Activated T-cell treated with anti-CD3 and anti-CD28 coated beads, Interleukin-2, amount 50 U/mL, for 72 hours (primary cell): ENCODE measurements at regions not wholly inside any gene's neighbourhood (a gene's known extent, or its start where the extent isn't known, plus 50 kb on each side); places are given as distances from the start of the nearest gene placed in this dataset.
"Not testable (repeated sequence)": the region's sequence is repeated elsewhere in the genome, so short reads cannot be mapped to it uniquely, and the experiment has no call there.

Experiments
- ATAC-seq, 2 donors: fragments of 150-1000 bp; cut with Tn5 transposase; replicated peaks in 1 of 2; 2 replicates each; pipeline ENCODE4 v1.10.0; 2021; ENCODE audit warnings: moderate library complexity in 2 of 2, mild to moderate bottlenecking in 1 of 2
- DNase-seq, 2 donors: peaks; one replicate each; pipeline ENCODE4 v3.0.0; 2021 to 2022; ENCODE audit warnings: mixed read lengths in 1 of 2
- H3K27ac Mint-ChIP-seq: one replicate; pipeline ENCODE4 v1.8.0; 2022; ENCODE audit warnings: mild to moderate bottlenecking, moderate library complexity, mixed read lengths
- H3K27me3 Mint-ChIP-seq: one replicate; pipeline ENCODE4 v1.8.0; 2022; ENCODE audit warnings: low read depth, mixed read lengths
- H3K36me3 Mint-ChIP-seq, 2 donors: one replicate each; pipeline ENCODE4 v1.8.0; 2022; ENCODE audit warnings: mixed read lengths in 2 of 2, mild to moderate bottlenecking in 1 of 2; ENCODE audit not compliant: insufficient read depth in 2 of 2
- H3K4me1 Mint-ChIP-seq: one replicate; pipeline ENCODE4 v1.8.0; 2022; ENCODE audit warnings: low read depth, mixed read lengths
- H3K4me3 Mint-ChIP-seq, 2 donors: one replicate each; pipeline ENCODE4 v1.8.0; 2022; ENCODE audit warnings: mild to moderate bottlenecking in 2 of 2, mixed read lengths in 2 of 2, moderate library complexity in 2 of 2
- H3K9me3 Mint-ChIP-seq, 2 donors: one replicate each; pipeline ENCODE4 v1.8.0; 2022; ENCODE audit warnings: mixed read lengths in 2 of 2

DNA sequence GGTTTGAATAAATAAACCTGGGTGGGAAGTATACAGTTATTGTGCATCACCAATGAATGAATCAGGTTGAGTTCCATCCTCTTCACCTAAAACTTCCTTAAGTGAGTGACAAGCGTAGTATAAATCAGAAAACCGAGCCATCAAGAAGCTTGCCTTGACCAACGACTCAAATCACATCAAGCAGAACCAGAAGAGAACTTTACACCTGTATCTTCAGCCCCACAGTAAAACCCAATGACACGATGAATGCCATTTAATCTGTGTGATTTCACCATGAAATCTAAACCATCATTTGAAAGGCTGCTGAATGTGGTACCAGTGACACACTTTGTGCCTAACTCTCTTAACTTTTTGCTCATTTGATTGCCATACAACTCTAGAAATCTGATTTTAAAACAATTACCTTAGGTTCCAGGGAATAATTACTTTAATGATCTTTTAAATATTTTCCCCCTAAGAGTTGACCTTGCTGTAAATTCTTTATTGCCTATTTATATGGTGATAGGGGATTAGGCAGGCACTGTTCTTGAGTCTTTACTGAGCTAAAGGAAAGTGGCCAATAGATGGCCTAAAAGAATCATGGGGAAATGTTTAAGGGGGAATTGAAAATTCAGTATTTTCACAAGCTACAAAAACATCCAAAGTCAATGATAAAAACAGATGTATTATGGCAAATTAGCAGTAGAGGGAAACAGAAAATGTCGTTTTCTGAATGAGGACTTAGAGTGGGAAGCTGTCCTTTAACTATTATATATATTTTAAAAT lies 152.0 kb upstream of the EYA4 start:
- no peak for ATAC-seq
- no peaks in the 10 kb centered on the region for H3K27me3 Mint-ChIP-seq
- no peaks in the 10 kb centered on the region for H3K4me1 Mint-ChIP-seq
- no peak overlapping the region for H3K27ac Mint-ChIP-seq
- H3K4me3 Mint-ChIP-seq: no peak overlapping the region
- no peaks in the 10 kb centered on the region for H3K36me3 Mint-ChIP-seq
- DNase-seq: no peak
- H3K9me3 Mint-ChIP-seq: no peaks in the 10 kb centered on the region

DNA sequence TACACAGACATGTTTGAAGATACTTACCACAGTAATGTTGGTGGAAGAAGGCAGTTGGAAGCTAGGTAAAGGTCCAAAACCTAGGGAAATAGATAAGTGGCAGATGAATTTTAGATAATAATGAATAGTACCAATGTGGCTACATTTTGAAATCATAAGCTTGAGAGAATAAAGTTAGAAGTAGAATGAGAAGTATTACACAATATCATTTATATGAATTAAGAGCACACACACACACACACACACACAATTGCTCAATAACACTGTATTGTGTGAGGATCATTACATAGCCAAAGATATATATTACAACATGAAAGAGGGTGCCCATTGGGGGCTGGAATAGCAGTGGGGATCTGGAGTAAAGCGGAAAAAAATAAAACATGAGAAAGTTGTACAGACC lies 149.0 kb upstream of the EYA4 start:
- no peaks in the 10 kb centered on the region for H3K4me1 Mint-ChIP-seq
- H3K27ac Mint-ChIP-seq: no peak overlapping the region
- no peak overlapping the region for H3K4me3 Mint-ChIP-seq
- no peaks in the 10 kb centered on the region for H3K9me3 Mint-ChIP-seq
- no peak for DNase-seq
- no peaks in the 10 kb centered on the region for H3K27me3 Mint-ChIP-seq
- no peaks in the 10 kb centered on the region for H3K36me3 Mint-ChIP-seq
- ATAC-seq: no peak

DNA sequence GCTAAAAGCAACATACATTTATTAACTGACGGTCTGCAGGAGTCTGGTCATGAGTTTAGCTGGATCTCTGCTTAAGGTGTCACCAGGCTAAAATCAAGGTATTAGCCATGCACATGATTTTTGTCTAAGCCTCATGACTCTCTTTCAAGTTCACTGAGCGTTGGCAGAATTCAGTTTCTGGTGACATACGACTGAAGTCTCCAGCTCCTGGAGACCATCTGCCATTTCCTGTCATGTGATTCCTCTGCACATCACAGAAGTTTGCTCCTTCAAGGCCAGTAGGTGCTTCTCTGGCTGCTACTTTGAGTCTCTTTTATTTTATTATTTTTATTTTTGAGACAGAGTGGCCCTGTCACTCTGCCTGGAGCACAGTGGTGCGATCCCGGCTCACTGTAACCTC lies 148.4 kb upstream of the EYA4 start:
- no peaks in the 10 kb centered on the region for H3K4me1 Mint-ChIP-seq
- no peaks in the 10 kb centered on the region for H3K27me3 Mint-ChIP-seq
- no peak overlapping the region for H3K27ac Mint-ChIP-seq
- no peak overlapping the region for H3K4me3 Mint-ChIP-seq
- H3K36me3 Mint-ChIP-seq: no peaks in the 10 kb centered on the region
- no peaks in the 10 kb centered on the region for H3K9me3 Mint-ChIP-seq
- ATAC-seq (no peak), DNase-seq (no peak)

DNA sequence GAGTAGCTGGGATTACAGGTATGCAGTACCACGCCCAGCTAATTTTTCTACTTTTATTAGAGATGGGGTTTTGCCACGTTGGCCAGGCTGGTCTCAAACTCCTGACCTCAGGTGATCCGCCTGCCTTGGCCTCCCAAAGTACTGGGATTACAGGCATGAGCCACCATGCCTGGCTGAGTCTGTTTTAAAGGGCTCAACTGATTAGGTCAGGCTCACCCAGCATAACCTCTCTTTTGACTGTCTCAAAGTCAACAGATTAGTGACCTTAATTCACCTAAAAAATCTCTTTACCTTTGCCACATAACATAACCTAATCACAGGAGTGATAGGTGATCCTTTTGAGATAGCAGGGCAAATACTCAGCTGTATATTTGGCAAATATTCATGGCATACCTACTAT lies 147.9 kb upstream of the EYA4 start:
- not testable (repeated sequence) for H3K4me3 Mint-ChIP-seq, H3K27ac Mint-ChIP-seq, H3K4me1 Mint-ChIP-seq, H3K36me3 Mint-ChIP-seq, ATAC-seq, H3K27me3 Mint-ChIP-seq, DNase-seq, H3K9me3 Mint-ChIP-seq

DNA sequence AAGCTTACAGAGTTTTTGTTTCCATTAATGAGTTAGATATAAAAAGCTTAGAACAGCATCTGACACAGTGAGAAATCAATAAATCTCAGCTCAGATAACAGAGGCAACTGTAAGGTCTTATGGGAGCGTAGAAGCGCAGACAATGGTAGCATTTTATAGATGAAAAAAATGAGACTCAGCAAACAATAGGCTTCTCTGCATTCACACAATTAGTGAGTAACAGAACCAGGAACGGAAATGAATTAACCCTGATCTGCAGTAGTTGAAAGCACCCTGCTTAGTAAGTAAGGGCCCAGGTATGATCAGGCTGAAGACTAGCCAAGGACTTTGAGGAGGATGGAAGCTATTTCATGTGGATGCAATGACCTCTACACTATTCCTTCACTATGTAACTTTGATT lies 147.2 kb upstream of the EYA4 start:
- Mint-ChIP-seq H3K36me3 (no peaks in the 10 kb centered on the region), H3K27me3 (no peaks in the 10 kb centered on the region), H3K4me3 (no peak overlapping the region), H3K4me1 (no peaks in the 10 kb centered on the region), H3K9me3 (no peaks in the 10 kb centered on the region), H3K27ac (no peak overlapping the region)
- ATAC-seq (no peak), DNase-seq (no peak)

DNA sequence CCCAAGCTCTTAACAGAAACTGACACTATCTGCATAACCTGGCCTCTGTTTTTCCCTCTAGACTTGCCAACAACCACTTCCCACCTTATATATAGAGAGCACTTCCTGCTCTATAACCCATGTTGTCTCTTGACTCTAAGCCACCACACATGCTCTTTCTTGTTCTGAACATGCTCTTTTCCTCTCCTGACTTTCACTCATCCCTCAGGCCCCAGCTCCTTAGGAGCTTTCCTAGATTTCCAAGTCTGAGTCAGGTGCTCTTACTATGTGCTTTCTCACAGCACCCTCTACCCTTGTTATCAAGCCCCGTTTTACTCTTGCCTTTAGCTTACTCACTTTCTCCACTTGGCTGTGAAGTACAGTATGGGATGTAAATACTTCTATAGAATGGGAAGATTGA lies 143.9 kb upstream of the EYA4 start:
- H3K4me3 Mint-ChIP-seq: no peak overlapping the region
- H3K27ac Mint-ChIP-seq: no peak overlapping the region
- DNase-seq (no peak), ATAC-seq (no peak)
- H3K36me3 Mint-ChIP-seq: no peaks in the 10 kb centered on the region
- no peaks in the 10 kb centered on the region for H3K9me3 Mint-ChIP-seq
- no peaks in the 10 kb centered on the region for H3K27me3 Mint-ChIP-seq
- H3K4me1 Mint-ChIP-seq: no peaks in the 10 kb centered on the region

DNA sequence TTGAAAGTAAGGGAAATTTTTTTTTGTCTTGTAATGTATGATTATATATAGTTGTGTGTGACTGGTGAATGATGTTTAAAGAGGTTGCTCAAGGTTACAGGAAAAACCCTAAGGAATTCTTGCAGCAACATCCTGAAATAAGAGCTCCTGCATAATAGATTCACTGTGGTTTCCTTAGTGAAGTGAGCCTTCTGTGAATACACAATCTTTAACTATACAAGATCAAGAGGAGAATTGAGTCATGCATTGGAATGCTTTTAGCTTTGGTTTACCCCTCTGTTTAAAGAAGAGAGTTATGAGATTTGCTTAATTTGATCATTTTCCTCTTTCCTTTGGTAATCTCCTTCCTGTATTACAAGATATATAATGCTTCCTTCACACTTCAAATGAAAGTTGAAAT lies 141.6 kb upstream of the EYA4 start:
- DNase-seq: no peak
- no peak for ATAC-seq
- Mint-ChIP-seq H3K27me3 (no peaks in the 10 kb centered on the region), H3K36me3 (no peaks in the 10 kb centered on the region), H3K4me1 (no peaks in the 10 kb centered on the region), H3K9me3 (no peaks in the 10 kb centered on the region), H3K27ac (no peak overlapping the region), H3K4me3 (no peak overlapping the region)

DNA sequence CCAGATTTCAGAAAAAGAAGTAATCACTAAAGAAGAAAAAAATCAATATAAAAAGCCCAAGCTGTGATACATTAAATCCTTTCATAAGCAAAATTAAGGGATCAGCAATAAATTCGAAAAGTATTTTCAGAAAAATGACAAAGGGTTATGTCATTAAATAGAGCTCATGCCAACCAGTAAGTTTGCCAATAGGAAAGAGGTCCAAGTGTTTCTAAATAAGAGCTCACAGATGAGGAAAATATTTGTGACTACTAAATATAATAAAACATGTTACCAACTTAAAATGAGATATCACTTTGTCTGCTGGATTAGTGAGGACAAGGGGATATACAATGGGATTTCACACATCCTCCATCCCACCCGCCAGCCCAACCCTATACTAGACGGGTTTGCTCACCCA lies 140.3 kb upstream of the EYA4 start:
- ATAC-seq: no peak
- Mint-ChIP-seq H3K36me3 (no peaks in the 10 kb centered on the region), H3K4me1 (no peaks in the 10 kb centered on the region), H3K4me3 (no peak overlapping the region), H3K9me3 (peaks cover 0 to 2% of the 10 kb centered on the region in 2 donors), H3K27ac (no peak overlapping the region), H3K27me3 (no peaks in the 10 kb centered on the region)
- DNase-seq: no peak

DNA sequence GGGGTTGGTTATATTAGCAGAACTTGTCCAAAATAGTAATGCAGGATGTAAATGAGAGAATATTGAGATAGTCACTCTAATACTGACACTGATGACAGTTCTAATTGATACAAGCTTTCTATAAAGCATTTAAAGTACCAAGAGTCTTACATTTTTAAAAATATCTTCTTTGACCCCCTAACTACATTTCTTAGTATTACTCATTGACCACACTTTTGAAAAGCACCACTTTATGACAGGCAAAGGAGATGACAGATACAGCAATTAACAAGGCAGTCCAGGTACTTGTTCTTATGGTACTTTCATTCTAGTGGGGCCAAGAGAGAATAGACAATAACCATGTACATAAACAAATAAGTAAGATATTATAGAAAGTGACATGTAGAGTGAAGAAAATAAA lies 139.4 kb upstream of the EYA4 start:
- H3K27ac Mint-ChIP-seq: no peak overlapping the region
- no peaks in the 10 kb centered on the region for H3K36me3 Mint-ChIP-seq
- H3K4me1 Mint-ChIP-seq: no peaks in the 10 kb centered on the region
- H3K27me3 Mint-ChIP-seq: no peaks in the 10 kb centered on the region
- ATAC-seq (no peak), DNase-seq (no peak)
- peaks cover 0 to 2% of the 10 kb centered on the region in 2 donors for H3K9me3 Mint-ChIP-seq
- H3K4me3 Mint-ChIP-seq: no peak overlapping the region

DNA sequence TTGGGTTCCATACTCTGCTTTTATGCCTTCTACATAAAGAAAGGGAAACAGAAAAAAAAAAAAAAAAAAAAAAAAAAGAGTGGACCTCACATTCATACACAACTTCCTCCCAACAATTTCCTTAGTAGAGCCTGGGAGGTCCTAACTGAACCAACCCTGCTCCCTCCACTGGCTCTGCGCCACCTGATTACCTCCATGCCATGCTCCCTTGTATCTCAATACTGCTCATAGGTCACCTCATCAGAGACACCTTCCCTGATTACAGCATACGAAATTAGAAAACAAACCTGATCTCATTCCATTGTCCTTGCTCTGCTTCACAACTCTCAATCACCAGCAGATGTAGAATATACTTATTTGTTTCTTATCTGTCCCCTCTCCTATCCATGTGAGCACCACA lies 134.2 kb upstream of the EYA4 start:
- H3K27me3 Mint-ChIP-seq: no peaks in the 10 kb centered on the region
- no peak for ATAC-seq

DNA sequence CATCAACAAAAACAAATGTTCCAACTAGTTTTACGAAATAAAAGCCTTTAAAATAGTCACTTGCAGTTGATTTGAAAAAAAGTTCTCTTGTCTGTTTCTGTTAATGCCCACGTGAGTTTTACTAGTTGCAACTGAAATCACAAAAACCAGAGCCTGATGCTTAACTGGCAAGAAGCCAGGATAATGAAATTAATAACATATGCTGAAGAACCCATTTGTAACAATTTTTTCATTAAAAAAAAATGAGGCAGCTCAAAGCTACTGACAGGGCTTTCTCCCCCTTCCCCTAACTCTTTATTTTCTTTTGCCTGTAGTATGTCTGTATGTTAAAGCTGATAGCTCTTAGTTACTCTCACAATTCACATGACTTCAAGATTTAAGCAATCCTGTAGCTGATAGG lies 132.7 kb upstream of the EYA4 start:
- H3K27me3 Mint-ChIP-seq: no peaks in the 10 kb centered on the region
- H3K9me3 Mint-ChIP-seq: peaks cover 0 to 2% of the 10 kb centered on the region in 2 donors
- no peaks in the 10 kb centered on the region for H3K36me3 Mint-ChIP-seq
- H3K27ac Mint-ChIP-seq: no peak overlapping the region
- no peak overlapping the region for H3K4me3 Mint-ChIP-seq
- no peaks in the 10 kb centered on the region for H3K4me1 Mint-ChIP-seq
- DNase-seq (no peak), ATAC-seq (no peak)

More for the DNA sequence above, 134.2 kb upstream of the EYA4 start:
- peaks cover 0 to 2% of the 10 kb centered on the region in 2 donors for H3K9me3 Mint-ChIP-seq
- no peak overlapping the region for H3K27ac Mint-ChIP-seq
- DNase-seq: no peak
- no peak overlapping the region for H3K4me3 Mint-ChIP-seq
- H3K36me3 Mint-ChIP-seq: no peaks in the 10 kb centered on the region
- H3K4me1 Mint-ChIP-seq: no peaks in the 10 kb centered on the region

DNA sequence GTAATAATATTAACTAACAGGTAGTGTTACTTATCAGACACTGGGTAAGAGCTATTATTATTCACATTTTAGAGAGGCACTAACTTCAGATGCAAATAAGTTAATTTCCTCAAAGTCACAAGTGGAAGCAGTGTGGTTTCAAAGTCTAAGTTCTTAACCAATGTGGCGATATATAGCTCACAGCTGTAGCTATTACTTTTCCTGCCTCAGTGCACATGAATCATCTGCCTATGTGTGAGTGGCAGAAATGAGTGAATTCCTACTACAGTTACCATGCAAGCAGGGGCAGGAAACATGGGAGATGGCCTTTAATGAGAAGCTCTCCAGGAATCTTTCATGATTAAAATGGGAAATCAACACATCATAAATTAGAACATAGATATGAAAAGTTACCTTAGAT lies 126.2 kb upstream of the EYA4 start:
- H3K27me3 Mint-ChIP-seq: no peaks in the 10 kb centered on the region
- H3K36me3 Mint-ChIP-seq: no peaks in the 10 kb centered on the region
- H3K27ac Mint-ChIP-seq: no peak overlapping the region
- peaks cover 3% of the 10 kb centered on the region in 2 donors for H3K9me3 Mint-ChIP-seq
- ATAC-seq: no peak
- DNase-seq: no peak
- H3K4me3 Mint-ChIP-seq: no peak overlapping the region
- H3K4me1 Mint-ChIP-seq: no peaks in the 10 kb centered on the region

DNA sequence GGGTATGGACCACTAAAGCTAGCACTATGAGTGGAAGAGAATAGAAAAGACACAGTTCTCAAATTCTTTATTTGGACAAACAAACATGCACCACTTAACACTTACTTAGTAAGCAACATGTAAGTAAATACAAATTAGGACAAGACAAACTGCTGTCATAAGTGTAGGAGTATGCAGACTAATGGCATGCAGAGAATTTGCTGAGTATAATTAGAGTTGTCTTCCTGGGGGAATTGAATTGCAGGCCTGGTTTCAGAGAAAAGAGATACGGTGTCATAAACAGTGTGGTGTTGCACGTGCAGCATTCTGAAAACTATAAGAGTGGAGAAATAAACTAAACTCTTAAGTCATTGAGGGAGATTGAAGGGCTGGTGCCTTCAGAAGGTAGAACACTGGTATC lies 125.2 kb upstream of the EYA4 start:
- DNase-seq: no peak

DNA sequence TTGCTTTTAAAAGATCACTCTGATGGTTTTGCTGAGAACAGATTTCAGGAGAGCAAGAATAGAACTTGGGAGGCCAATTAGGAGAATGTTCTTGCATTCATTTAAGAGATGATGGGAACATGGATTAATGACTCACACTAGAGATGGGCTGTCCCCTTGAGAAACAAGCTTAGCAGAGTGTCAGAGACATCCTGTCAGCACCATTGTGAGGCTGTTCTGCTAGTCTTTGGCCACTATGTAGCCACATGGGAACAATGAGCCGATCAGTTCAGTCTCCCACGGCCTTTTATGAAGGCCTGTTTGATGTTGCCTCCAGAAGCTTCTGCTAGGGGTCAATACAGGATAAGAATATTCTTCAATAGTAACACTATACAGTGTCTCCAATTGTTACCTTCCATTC lies 113.0 kb upstream of the EYA4 start:
- no peaks in the 10 kb centered on the region for H3K27me3 Mint-ChIP-seq
- no peaks in the 10 kb centered on the region for H3K36me3 Mint-ChIP-seq
- no peak overlapping the region for H3K4me3 Mint-ChIP-seq
- H3K9me3 Mint-ChIP-seq: no peaks in the 10 kb centered on the region
- ATAC-seq (no peak), DNase-seq (no peak)
- no peak overlapping the region for H3K27ac Mint-ChIP-seq
- no peaks in the 10 kb centered on the region for H3K4me1 Mint-ChIP-seq

More for the DNA sequence above, 125.2 kb upstream of the EYA4 start:
- no peak for ATAC-seq
- Mint-ChIP-seq H3K4me1 (no peaks in the 10 kb centered on the region), H3K4me3 (no peak overlapping the region), H3K9me3 (peaks cover 8% of the 10 kb centered on the region in 2 donors), H3K27ac (no peak overlapping the region), H3K36me3 (no peaks in the 10 kb centered on the region), H3K27me3 (no peaks in the 10 kb centered on the region)
